ENCODE measurements at regions not wholly inside any gene's neighbourhood (a gene's known extent, or its start where the extent isn't known, plus 50 kb on each side); places are given as distances from the start of the nearest gene placed in this dataset.

DNA sequence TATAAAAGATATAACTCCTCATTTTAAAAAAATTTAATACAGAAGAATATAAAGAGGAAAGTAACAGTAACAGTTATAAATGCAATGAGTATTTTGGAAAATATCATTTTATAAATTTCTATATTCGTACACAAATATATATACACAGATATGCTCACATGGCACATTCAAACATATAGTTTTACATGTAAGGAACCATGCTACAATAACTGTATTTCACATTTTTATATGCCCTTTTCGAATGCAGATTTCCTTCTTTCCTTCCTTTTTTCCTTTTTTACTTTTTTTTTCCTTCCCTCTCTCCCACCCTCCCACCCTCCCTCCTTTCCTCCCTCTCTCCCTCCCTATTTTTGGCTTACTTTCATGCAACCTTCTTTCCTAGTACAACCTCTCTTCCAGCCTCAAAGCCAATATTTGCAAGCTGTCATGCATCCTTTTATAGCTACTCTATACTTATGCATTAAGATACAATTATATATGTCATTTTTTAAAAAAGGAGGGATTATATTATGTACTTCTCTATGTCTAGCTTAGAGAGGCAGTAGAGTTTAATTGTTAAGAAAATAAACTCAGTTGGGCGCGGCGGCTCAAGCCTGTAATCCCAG lies 830.5 kb downstream of the IGSF11 start:
- in situ Hi-C loops (cut with HindIII; ENCODE audit: low sequenced_read_pairs) = no loop called here
- no peak for DNase-seq (ENCODE audit: low read depth, low spot score)
- H3K4me3 ChIP-seq (ENCODE audit: low read depth, low read length) = no peak overlapping the region
- no peak for TF ChIP-seq CTCF (IDR thresholded peaks at IDR 0.05; ENCODE audit: low read depth, low read length)

GRCh38 chr3:118207271-118207670 lies 827.4 kb downstream of the IGSF11 start:
- in situ Hi-C loops (cut with HindIII; ENCODE audit: low sequenced_read_pairs) = no loop called here
- no peak overlapping the region for H3K4me3 ChIP-seq (ENCODE audit: low read depth, low read length)
- TF ChIP-seq CTCF (IDR thresholded peaks at IDR 0.05; ENCODE audit: low read depth, low read length) = no peak

DNA sequence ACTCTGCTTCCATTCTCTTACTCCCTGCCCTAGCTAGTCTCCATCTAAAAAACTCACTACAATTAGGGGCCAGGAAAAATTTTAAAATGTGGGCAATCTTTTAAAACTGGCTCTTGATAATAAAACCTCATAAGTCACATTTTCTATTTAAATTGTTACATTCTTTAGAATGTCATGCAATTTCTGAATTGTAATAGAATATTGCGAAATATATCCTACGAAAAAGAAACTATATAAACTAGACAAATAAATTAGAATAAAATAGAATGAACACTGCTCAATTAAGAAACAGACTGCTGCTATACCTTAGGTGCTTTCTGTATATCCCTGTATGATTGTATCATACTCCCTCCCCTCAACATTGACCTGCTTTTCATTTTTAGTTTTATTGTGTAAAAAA lies 826.0 kb downstream of the IGSF11 start:
- DNase-seq (ENCODE audit: low read depth, low spot score) = no peak
- H3K4me3 ChIP-seq (ENCODE audit: low read depth, low read length) = no peak overlapping the region
- TF ChIP-seq CTCF (IDR thresholded peaks at IDR 0.05; ENCODE audit: low read depth, low read length) = no peak
- in situ Hi-C loops (cut with HindIII; ENCODE audit: low sequenced_read_pairs) = no loop called here

More at GRCh38 chr3:118207271-118207670, 827.4 kb downstream of the IGSF11 start:
- no peak for DNase-seq (ENCODE audit: low read depth, low spot score)

DNA sequence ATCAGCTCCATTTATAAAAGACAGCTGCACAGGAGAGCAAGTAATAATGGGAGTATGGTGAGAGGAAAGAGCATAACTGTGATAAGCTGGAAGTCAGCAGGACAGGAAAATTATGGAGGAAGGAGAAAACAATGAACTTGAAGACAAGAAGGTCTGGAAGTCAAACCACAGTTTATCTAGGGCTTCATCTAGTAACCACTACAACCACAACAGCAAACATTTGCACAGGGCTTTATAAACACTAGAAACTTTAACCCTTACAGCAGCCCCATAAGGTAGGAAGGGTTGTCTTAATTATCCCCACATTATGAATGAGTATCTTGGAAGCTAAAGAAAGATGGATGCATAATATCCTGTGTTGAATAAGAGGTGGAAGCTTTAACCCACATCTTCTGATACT lies 820.8 kb downstream of the IGSF11 start:
- no peak for TF ChIP-seq CTCF (IDR thresholded peaks at IDR 0.05; ENCODE audit: low read depth, low read length)
- DNase-seq (ENCODE audit: low read depth, low spot score) = no peak
- in situ Hi-C loops (cut with HindIII; ENCODE audit: low sequenced_read_pairs) = no loop called here
- H3K4me3 ChIP-seq (ENCODE audit: low read depth, low read length) = no peak overlapping the region

- in situ Hi-C loops (cut with HindIII; ENCODE audit: low sequenced_read_pairs) = no loop called here
- no peak for TF ChIP-seq CTCF (IDR thresholded peaks at IDR 0.05; ENCODE audit: low read depth, low read length)
- no peak overlapping the region for H3K4me3 ChIP-seq (ENCODE audit: low read depth, low read length)
- no peak for DNase-seq (ENCODE audit: low read depth, low spot score)
Measured at GRCh38 chr3:118226206-118226605, 808.4 kb downstream of the IGSF11 start.

- no peak for TF ChIP-seq CTCF (IDR thresholded peaks at IDR 0.05; ENCODE audit: low read depth, low read length)
- no peak for DNase-seq (ENCODE audit: low read depth, low spot score)
- H3K4me3 ChIP-seq (ENCODE audit: low read depth, low read length) = no peak overlapping the region
- in situ Hi-C loops (cut with HindIII; ENCODE audit: low sequenced_read_pairs) = no loop called here
Measured at GRCh38 chr3:118227191-118227590, 807.5 kb downstream of the IGSF11 start.

GRCh38 chr3:118228151-118228550 lies 806.5 kb downstream of the IGSF11 start:
- TF ChIP-seq CTCF (IDR thresholded peaks at IDR 0.05; ENCODE audit: low read depth, low read length) = no peak
- in situ Hi-C loops (cut with HindIII; ENCODE audit: low sequenced_read_pairs) = no loop called here
- no peak for DNase-seq (ENCODE audit: low read depth, low spot score)

More at GRCh38 chr3:118228151-118228550, 806.5 kb downstream of the IGSF11 start:
- no peak overlapping the region for H3K4me3 ChIP-seq (ENCODE audit: low read depth, low read length)

Measured in astrocyte of the spinal cord (primary cell).